Right lobe of liver (tissue), 4 donors: ENCODE measurements at regions not wholly inside any gene's neighbourhood (a gene's known extent, or its start where the extent isn't known, plus 50 kb on each side); places are given as distances from the start of the nearest gene placed in this dataset.

ENCODE experiments used
- POLR2A ChIP-seq: fragments of 450-650 bp; IDR thresholded peaks from one replicate; pipeline ENCODE4 v1.6.1; 2017; ENCODE audit warnings: antibody characterized with exemption, mild to moderate bottlenecking
- TF ChIP-seq, protein P1 (sequence below), 4 donors: fragments of 200-600 bp in 3 of 4; fragments of 450-650 bp in 1 of 4; IDR thresholded peaks; one replicate each; pipeline versions ENCODE4 v1.5.1 to v1.8.0; 2016 to 2022; ENCODE audit warnings: antibody characterized with exemption in 4 of 4, mild to moderate bottlenecking in 2 of 4
- donor health status: DM: no; HTN: no; CAD: no.
- donor health status: DM: no; HTN: no; CAD: no.
- donor health status: DM: no; HTN: yes; CAD: no.

DNA sequence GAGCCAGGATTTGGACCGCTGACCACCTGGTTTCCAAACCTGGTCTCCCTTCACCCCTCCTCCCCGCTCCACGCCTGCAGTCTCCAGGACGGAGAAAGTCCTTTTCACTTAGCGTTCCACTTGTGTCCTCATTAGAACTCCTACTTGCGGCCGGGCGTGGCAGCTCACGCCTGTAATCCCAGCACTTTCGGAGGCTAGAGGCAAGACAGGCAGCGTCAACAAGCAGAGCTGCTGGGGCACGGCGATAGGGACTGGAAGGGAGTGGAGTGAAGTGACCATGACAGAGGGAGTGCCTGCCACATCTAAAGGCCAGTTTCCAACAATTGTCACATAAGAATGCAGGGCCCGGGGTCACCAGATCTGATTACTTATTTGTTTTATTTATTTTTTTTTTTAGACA, 132.5 kb upstream of the NCOR2 start:
- TF ChIP-seq, protein P1, sequence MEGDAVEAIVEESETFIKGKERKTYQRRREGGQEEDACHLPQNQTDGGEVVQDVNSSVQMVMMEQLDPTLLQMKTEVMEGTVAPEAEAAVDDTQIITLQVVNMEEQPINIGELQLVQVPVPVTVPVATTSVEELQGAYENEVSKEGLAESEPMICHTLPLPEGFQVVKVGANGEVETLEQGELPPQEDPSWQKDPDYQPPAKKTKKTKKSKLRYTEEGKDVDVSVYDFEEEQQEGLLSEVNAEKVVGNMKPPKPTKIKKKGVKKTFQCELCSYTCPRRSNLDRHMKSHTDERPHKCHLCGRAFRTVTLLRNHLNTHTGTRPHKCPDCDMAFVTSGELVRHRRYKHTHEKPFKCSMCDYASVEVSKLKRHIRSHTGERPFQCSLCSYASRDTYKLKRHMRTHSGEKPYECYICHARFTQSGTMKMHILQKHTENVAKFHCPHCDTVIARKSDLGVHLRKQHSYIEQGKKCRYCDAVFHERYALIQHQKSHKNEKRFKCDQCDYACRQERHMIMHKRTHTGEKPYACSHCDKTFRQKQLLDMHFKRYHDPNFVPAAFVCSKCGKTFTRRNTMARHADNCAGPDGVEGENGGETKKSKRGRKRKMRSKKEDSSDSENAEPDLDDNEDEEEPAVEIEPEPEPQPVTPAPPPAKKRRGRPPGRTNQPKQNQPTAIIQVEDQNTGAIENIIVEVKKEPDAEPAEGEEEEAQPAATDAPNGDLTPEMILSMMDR (IDR thresholded peaks at IDR 0.05): no peak
- TF ChIP-seq POLR2A: no peak
